Esophagus squamous epithelium (tissue), 4 donors: ENCODE measurements at regions not wholly inside any gene's neighbourhood (a gene's known extent, or its start where the extent isn't known, plus 50 kb on each side); places are given as distances from the start of the nearest gene placed in this dataset.

Experiments used
- CTCF ChIP-seq, 6 experiments: fragments of 450-650 bp in 4 of 6; fragments of 200-600 bp in 2 of 6; sonication (generic) in 2 of 6; IDR thresholded peaks; one replicate each; pipeline ENCODE4 v1.5.1; 2016 to 2019; ENCODE audit warnings: antibody characterized with exemption in 6 of 6, mild to moderate bottlenecking in 4 of 6, moderate library complexity in 4 of 6
- POLR2A ChIP-seq, 4 donors: fragments of 450-650 bp; IDR thresholded peaks; one replicate each; pipeline ENCODE4 v1.6.1; 2017; ENCODE audit warnings: antibody characterized with exemption in 4 of 4, mild to moderate bottlenecking in 4 of 4, moderate library complexity in 3 of 4

DNA sequence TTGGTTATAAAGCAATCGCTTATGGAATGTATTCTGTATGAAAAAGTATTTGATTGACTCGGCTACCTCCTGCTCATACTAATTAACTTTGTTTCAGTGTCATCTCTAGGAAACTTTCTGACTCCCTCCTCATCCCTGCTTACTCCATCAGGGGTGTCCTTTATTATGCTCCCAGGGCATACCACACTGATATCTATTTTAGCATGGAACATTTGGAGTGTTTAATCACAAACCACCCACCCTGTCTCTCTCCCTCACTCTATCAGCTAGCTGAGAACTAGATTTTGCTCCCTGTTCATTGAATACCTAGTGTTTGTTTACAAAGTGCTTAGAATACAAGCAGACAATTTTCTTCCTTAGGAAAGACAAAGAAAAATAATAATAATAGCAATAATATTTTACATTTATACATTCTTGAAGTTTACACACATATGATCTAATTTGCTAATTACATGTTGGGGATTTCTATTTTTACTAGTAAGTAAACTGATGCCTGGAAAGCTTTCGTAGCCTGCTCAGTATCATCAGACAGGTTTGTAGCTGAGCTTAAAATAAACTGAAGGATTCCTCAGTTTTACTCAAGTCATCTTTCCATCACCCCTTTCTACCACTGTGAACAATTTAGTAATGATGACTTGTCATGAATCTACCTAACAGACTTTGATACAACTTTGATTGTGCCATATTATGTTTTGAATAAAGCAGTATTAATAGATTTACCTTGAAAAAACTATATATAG lies 811.4 kb upstream of the HS3ST1 start:
- TF ChIP-seq CTCF (IDR thresholded peaks at IDR 0.05) (no peak), POLR2A (IDR thresholded peaks at IDR 0.05) (no peak)
